ENCODE measurements at regions not wholly inside any gene's neighbourhood (a gene's known extent, or its start where the extent isn't known, plus 50 kb on each side); places are given as distances from the start of the nearest gene placed in this dataset.

GRCh38 chr2:217667512-217667911 is 335.3 kb downstream of the TNS1 start:
- Mint-ChIP-seq H3K27ac (no peak overlapping the region), H3K4me3 (no peak overlapping the region), H3K4me1 (ENCODE audit: low read depth) (peaks cover 56% of the 10 kb centered on the region), H3K27me3 (ENCODE audit: insufficient read depth) (peaks cover 2% of the 10 kb centered on the region), H3K9me3 (no peaks in the 10 kb centered on the region), H3K36me3 (ENCODE audit: low read depth) (0 out of 2 replicates have a peak, but pooled peaks cover 6% of the 10 kb centered on the region)
- DNase-seq: no peak
- TF ChIP-seq CTCF (IDR thresholded peaks at IDR 0.05): no peak

- Mint-ChIP-seq H3K27me3 (ENCODE audit: insufficient read depth) (peaks cover 2% of the 10 kb centered on the region), H3K4me1 (ENCODE audit: low read depth) (peaks cover 53% of the 10 kb centered on the region), H3K9me3 (no peaks in the 10 kb centered on the region), H3K4me3 (no peak overlapping the region), H3K27ac (no peak overlapping the region), H3K36me3 (ENCODE audit: low read depth) (0 out of 2 replicates have a peak, but pooled peaks cover 6% of the 10 kb centered on the region)
- no peak for TF ChIP-seq CTCF (IDR thresholded peaks at IDR 0.05)
- no peak for DNase-seq
These were observed 335.8 kb downstream of the TNS1 start for GRCh38 chr2:217667035-217667434.

DNA sequence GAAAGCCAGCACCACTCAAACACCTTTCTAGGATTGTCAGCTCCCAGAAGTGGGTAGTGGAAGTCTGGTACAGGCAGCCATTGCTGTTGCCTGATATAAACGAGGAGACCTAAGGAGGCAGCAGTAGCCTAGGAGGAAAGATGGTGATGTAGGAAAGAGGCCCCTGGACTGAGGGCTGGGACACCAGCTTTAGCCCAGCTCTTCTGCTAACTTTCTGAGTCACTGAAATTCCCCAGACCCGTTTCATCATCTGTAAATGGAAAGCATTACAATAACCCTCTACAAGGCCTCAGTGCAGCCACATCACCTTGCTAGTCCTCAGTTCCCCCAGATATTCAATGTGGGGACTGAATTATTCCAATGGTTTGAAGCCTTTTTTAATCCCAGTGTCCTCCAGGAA is 336.5 kb downstream of the TNS1 start:
- H3K27me3 Mint-ChIP-seq (ENCODE audit: insufficient read depth): peaks cover 2% of the 10 kb centered on the region
- TF ChIP-seq CTCF (IDR thresholded peaks at IDR 0.05): no peak
- H3K4me1 Mint-ChIP-seq (ENCODE audit: low read depth): peaks cover 56% of the 10 kb centered on the region
- no peak overlapping the region for H3K4me3 Mint-ChIP-seq
- H3K27ac Mint-ChIP-seq: no peak overlapping the region
- H3K36me3 Mint-ChIP-seq (ENCODE audit: low read depth): 0 out of 2 replicates have a peak, but pooled peaks cover 6% of the 10 kb centered on the region
- peak; percentile 21 for DNase-seq
- no peaks in the 10 kb centered on the region for H3K9me3 Mint-ChIP-seq

DNA sequence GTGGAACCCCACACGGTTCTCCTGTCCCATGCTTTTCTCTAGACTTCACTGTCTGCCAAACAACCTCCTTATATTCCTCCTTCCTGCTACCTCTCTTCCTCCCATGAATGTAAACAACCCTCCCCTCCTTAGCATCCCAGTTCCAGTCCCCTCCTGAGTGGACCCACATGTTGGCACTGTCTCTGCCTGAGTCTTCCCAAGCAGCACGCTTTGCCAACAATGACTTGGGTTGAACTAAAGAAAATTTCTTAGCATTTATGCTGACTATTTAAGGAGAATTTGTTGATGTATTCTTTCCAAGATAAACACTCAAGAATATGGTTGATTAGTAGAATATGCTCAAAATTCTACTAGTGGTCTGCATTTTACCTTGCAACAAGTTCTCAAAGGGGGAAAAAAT is 338.0 kb downstream of the TNS1 start:
- TF ChIP-seq CTCF (IDR thresholded peaks at IDR 0.05): no peak
- DNase-seq: no peak
- H3K27ac Mint-ChIP-seq: no peak overlapping the region
- peaks cover 60% of the 10 kb centered on the region for H3K4me1 Mint-ChIP-seq (ENCODE audit: low read depth)
- peaks cover 2% of the 10 kb centered on the region for H3K27me3 Mint-ChIP-seq (ENCODE audit: insufficient read depth)
- no peak overlapping the region for H3K4me3 Mint-ChIP-seq
- no peaks in the 10 kb centered on the region for H3K9me3 Mint-ChIP-seq
- 0 out of 2 replicates have a peak, but pooled peaks cover 6% of the 10 kb centered on the region for H3K36me3 Mint-ChIP-seq (ENCODE audit: low read depth)

DNA sequence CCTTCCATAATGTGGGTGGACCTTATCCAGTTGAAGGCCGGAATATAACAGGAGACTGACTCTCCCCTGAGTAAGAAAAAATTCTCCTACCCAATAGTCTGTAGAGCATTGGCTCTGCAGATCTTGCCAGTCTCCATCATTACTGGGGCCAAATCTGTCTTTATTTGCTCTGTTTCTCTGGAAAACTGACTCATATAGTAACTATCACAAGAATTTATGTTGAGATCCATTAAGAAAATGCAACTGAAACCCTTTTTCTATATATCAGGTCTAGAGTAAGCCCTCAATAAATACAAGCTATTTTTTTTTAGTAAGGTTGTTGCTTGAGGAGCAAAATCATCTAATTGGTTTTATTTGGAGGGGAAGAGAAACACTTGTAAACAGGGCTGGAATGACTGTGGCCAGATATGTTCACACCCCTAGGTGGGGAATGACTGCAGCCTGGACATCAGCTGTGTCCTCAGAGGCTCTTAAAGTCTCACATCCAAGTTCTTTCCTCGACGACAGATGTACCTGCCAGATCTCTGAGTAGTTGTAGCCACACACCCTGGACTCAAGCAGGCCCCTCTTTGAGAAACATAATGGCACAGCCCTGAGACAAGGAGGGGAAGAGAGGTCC is 339.7 kb downstream of the TNS1 start:
- no peak for TF ChIP-seq CTCF (IDR thresholded peaks at IDR 0.05)
- H3K27ac Mint-ChIP-seq: peak overlapping the region; percentile 54
- 0 out of 2 replicates have a peak, but pooled peaks cover 6% of the 10 kb centered on the region for H3K36me3 Mint-ChIP-seq (ENCODE audit: low read depth)
- peaks cover 55% of the 10 kb centered on the region for H3K4me1 Mint-ChIP-seq (ENCODE audit: low read depth)
- peaks cover 2% of the 10 kb centered on the region for H3K27me3 Mint-ChIP-seq (ENCODE audit: insufficient read depth)
- peak; percentile 34 for DNase-seq
- H3K4me3 Mint-ChIP-seq: no peak overlapping the region
- no peaks in the 10 kb centered on the region for H3K9me3 Mint-ChIP-seq

Data from HFFc6 (cell line).